HepG2 (cell line): ENCODE measurements at regions not wholly inside any gene's neighbourhood (a gene's known extent, or its start where the extent isn't known, plus 50 kb on each side); places are given as distances from the start of the nearest gene placed in this dataset.

ENCODE experiments used
- ERF ChIP-seq: IDR thresholded peaks from 2 replicates; pipeline ENCODE4 v1.6.1; 2018; ENCODE audit warnings: missing biosample characterization, missing genetic modification reagents
- FOSL2 ChIP-seq: sonication (generic); formaldehyde crosslinking; IDR thresholded peaks from 2 replicates; pipeline ENCODE4 v1.4.0; 2020; ENCODE audit warnings: missing genetic modification reagents
- FOXA3 ChIP-seq: IDR thresholded peaks from 2 replicates; pipeline ENCODE4 v1.6.1; 2016; ENCODE audit warnings: missing genetic modification reagents, missing compliant biosample characterization
- FOXJ3 ChIP-seq: sonication (generic); formaldehyde crosslinking; IDR thresholded peaks from 2 replicates; pipeline ENCODE4 v1.4.0; 2020; ENCODE audit warnings: missing genetic modification reagents, mild to moderate bottlenecking, borderline replicate concordance
- FOXP4 ChIP-seq: sonication (generic); formaldehyde crosslinking; IDR thresholded peaks from 2 replicates; pipeline ENCODE4 v1.4.0; 2020; ENCODE audit warnings: missing genetic modification reagents
- GATAD2A ChIP-seq: IDR thresholded peaks from 2 replicates; pipeline ENCODE4 v1.6.1; 2016
- HIC2 ChIP-seq: sonication (generic); formaldehyde crosslinking; IDR thresholded peaks from 2 replicates; pipeline ENCODE4 v1.9.0; 2022; ENCODE audit warnings: low read depth, missing genetic modification reagents
- HNF4A ChIP-seq: sonication (generic); formaldehyde crosslinking; IDR thresholded peaks from 2 replicates; pipeline ENCODE4 v1.4.0; 2020; ENCODE audit warnings: missing genetic modification reagents
- HOXA3 ChIP-seq: sonication (generic); formaldehyde crosslinking; IDR thresholded peaks from 2 replicates; pipeline ENCODE4 v1.5.0; 2020; ENCODE audit warnings: missing genetic modification reagents
- HOXA5 ChIP-seq: sonication (generic); formaldehyde crosslinking; IDR thresholded peaks from 2 replicates; pipeline ENCODE4 v1.4.0; 2020; ENCODE audit warnings: missing genetic modification reagents
- NCOA2 ChIP-seq: sonication (generic); formaldehyde crosslinking; IDR thresholded peaks from 2 replicates; pipeline ENCODE4 v1.8.0; 2022; ENCODE audit warnings: inconsistent platforms
- NR0B2 ChIP-seq: sonication (generic); formaldehyde crosslinking; IDR thresholded peaks from 2 replicates; pipeline ENCODE4 v1.4.0; 2020; ENCODE audit warnings: mild to moderate bottlenecking, missing genetic modification reagents
- RXRB ChIP-seq: IDR thresholded peaks from 2 replicates; pipeline ENCODE4 v1.6.1; 2016; ENCODE audit warnings: borderline replicate concordance, missing genetic modification reagents, missing compliant biosample characterization
- SKIL ChIP-seq: sonication (generic); formaldehyde crosslinking; IDR thresholded peaks from 2 replicates; pipeline ENCODE4 v1.8.0; 2022; ENCODE audit warnings: missing genetic modification reagents, mild to moderate bottlenecking, moderate library complexity, borderline replicate concordance
- SP5 ChIP-seq: IDR thresholded peaks from 2 replicates; pipeline ENCODE4 v1.6.1; 2016; ENCODE audit warnings: low read depth, borderline replicate concordance
- XRCC5 ChIP-seq: fragments of 200-400 bp; formaldehyde crosslinking; optimal IDR thresholded peaks from 2 replicates; pipeline ENCODE3; 2017; ENCODE audit warnings: mild to moderate bottlenecking, low read length
- ZBTB25 ChIP-seq: IDR thresholded peaks from 2 replicates; pipeline ENCODE4 v1.6.1; 2018; ENCODE audit warnings: missing genetic modification reagents
- ZBTB34 ChIP-seq: sonication (generic); formaldehyde crosslinking; IDR thresholded peaks from 2 replicates; pipeline ENCODE4 v1.8.0; 2022; ENCODE audit warnings: mild to moderate bottlenecking, missing genetic modification reagents
- ZNF275 ChIP-seq: sonication (generic); formaldehyde crosslinking; IDR thresholded peaks from 2 replicates; pipeline ENCODE4 v1.8.0; 2022; ENCODE audit warnings: missing genetic modification reagents, mild to moderate bottlenecking, inconsistent platforms, borderline replicate concordance
- ZNF614 ChIP-seq: IDR thresholded peaks from 2 replicates; pipeline ENCODE4 v1.6.1; 2018; ENCODE audit warnings: missing biosample characterization, missing genetic modification reagents, inconsistent platforms, borderline replicate concordance

GRCh38 chr1:212225871-212226302 lies 59.3 kb upstream of the PPP2R5A start (continued):
- TF ChIP-seq FOXJ3 (peak; percentile 63; the same call in 1 of the 2 replicates), SKIL (CRISPR knock-in tag) (peak; percentile 89), ZNF614 (CRISPR knock-in tag) (no peak), ZBTB34 (CRISPR knock-in tag) (peak; percentile 60; the same call in 1 of the 2 replicates), GATAD2A (peak; percentile 64), HOXA5 (no peak), ERF (CRISPR knock-in tag) (peak; percentile 70; the same call in 1 of the 2 replicates), RXRB (CRISPR knock-in tag) (peak; percentile 99), FOSL2 (CRISPR knock-in tag) (peak; percentile 46; the same call in 1 of the 2 replicates), HNF4A (CRISPR knock-in tag) (peak; percentile 57), XRCC5 (no peak), HOXA3 (CRISPR knock-in tag) (0 out of 2 replicates have a peak, but pooled peaks have one; percentile 32), HIC2 (CRISPR knock-in tag) (peak; percentile 93), NCOA2 (CRISPR knock-in tag) (peak; percentile 76), ZNF275 (CRISPR knock-in tag) (no peak), ZBTB25 (0 out of 2 replicates have a peak, but pooled peaks have one; percentile 17), FOXA3 (CRISPR knock-in tag) (peak; percentile 65; the same call in 1 of the 2 replicates), FOXP4 (CRISPR knock-in tag) (0 out of 2 replicates have a peak, but pooled peaks have one; percentile 37), SP5 (CRISPR knock-in tag) (peak; percentile 19; the same call in 1 of the 2 replicates), NR0B2 (CRISPR knock-in tag) (no peak)
